GM18519 (cell line): ENCODE measurements at regions not wholly inside any gene's neighbourhood (a gene's known extent, or its start where the extent isn't known, plus 50 kb on each side); places are given as distances from the start of the nearest gene placed in this dataset.
A peak's percentile ranks its signal among the peaks of the same experiment; 100 is the strongest.
"Not testable (repeated sequence)": the region's sequence is repeated elsewhere in the genome, so short reads cannot be mapped to it uniquely, and the experiment has no call there.

ENCODE experiments used
- ATAC-seq: cut with Tn5 transposase; IDR thresholded peaks from one replicate; pipeline ENCODE4 v1.9.1; 2021; ENCODE audit warnings: mild to moderate bottlenecking, moderate library complexity; ENCODE audit not compliant: unreplicated experiment, low FRiP score

- ATAC-seq: no peak
Observed at GRCh38 chr6:81978230-81978629, 225.7 kb upstream of the TENT5A start.

GRCh38 chr6:81977486-81977885 lies 225.0 kb upstream of the TENT5A start:
- ATAC-seq: no peak

- ATAC-seq: no peak
Observed at GRCh38 chr6:81969814-81970213, 217.3 kb upstream of the TENT5A start.

- ATAC-seq: no peak
Observed at GRCh38 chr6:81969011-81969410, 216.5 kb upstream of the TENT5A start.

- ATAC-seq: no peak
Observed at GRCh38 chr6:81966968-81967367, 214.5 kb upstream of the TENT5A start.

GRCh38 chr6:81962198-81962597 lies 209.7 kb upstream of the TENT5A start:
- ATAC-seq: no peak

GRCh38 chr6:81950877-81951276 lies 198.4 kb upstream of the TENT5A start:
- ATAC-seq: peak; percentile 66

GRCh38 chr6:81948861-81949260 lies 196.4 kb upstream of the TENT5A start:
- ATAC-seq: no peak

- ATAC-seq: not testable (repeated sequence)
Observed at GRCh38 chr6:81948196-81948595, 195.7 kb upstream of the TENT5A start.

GRCh38 chr6:81944661-81945060 lies 192.2 kb upstream of the TENT5A start:
- no peak for ATAC-seq

GRCh38 chr6:81942842-81943241 lies 190.4 kb upstream of the TENT5A start:
- not testable (repeated sequence) for ATAC-seq

- ATAC-seq: no peak
Observed at GRCh38 chr6:81942067-81942370, 189.5 kb upstream of the TENT5A start.

- no peak for ATAC-seq
Observed at GRCh38 chr6:81940451-81940985, 188.0 kb upstream of the TENT5A start.

GRCh38 chr6:81939766-81940165 lies 187.3 kb upstream of the TENT5A start:
- no peak for ATAC-seq

- no peak for ATAC-seq
Observed at GRCh38 chr6:81938991-81939732, 186.7 kb upstream of the TENT5A start.

- ATAC-seq: peak; percentile 44
Observed at GRCh38 chr6:81938014-81938856, 185.8 kb upstream of the TENT5A start.

GRCh38 chr6:81937296-81937937 lies 184.9 kb upstream of the TENT5A start:
- no peak for ATAC-seq

GRCh38 chr6:81934936-81935335 lies 182.5 kb upstream of the TENT5A start:
- ATAC-seq: no peak

- no peak for ATAC-seq
Observed at GRCh38 chr6:81933608-81934051, 181.1 kb upstream of the TENT5A start.

- ATAC-seq: no peak
Observed at GRCh38 chr6:81933089-81933488, 180.6 kb upstream of the TENT5A start.

- ATAC-seq: not testable (repeated sequence)
Observed at GRCh38 chr6:81932448-81932847, 180.0 kb upstream of the TENT5A start.
